Neural progenitor cell (in vitro differentiated cells): ENCODE measurements at regions not wholly inside any gene's neighbourhood (a gene's known extent, or its start where the extent isn't known, plus 50 kb on each side); places are given as distances from the start of the nearest gene placed in this dataset.

Source experiments
- DNase-seq: peaks from one replicate; pipeline ENCODE4 v3.0.0-alpha.2; 2016; ENCODE audit warnings: low spot score
- H2AFZ ChIP-seq: fragments of 200-600 bp; sonication (generic); replicated peaks from 2 replicates; pipeline ENCODE4 v1.6.1; 2016; ENCODE audit warnings: antibody characterized with exemption
- H3F3A ChIP-seq: fragments of 200-600 bp; sonication (generic); 2 replicates; pipeline ENCODE4 v1.6.1; 2016; ENCODE audit warnings: antibody characterized with exemption, low read depth
- H3K27ac ChIP-seq: fragments of 200-600 bp; sonication (generic); 2 replicates; pipeline ENCODE4 v1.5.1; 2016; ENCODE audit warnings: mild to moderate bottlenecking
- H3K27me3 ChIP-seq: fragments of 200-600 bp; sonication (generic); 2 replicates; pipeline ENCODE4 v1.6.1; 2016; ENCODE audit warnings: mild to moderate bottlenecking, moderate library complexity
- H3K36me3 ChIP-seq: fragments of 200-600 bp; sonication (generic); 2 replicates; pipeline ENCODE4 v1.5.1; 2016
- H3K4me1 ChIP-seq: fragments of 200-600 bp; sonication (generic); 2 replicates; pipeline ENCODE4 v1.6.1; 2016; ENCODE audit warnings: mixed run types
- H3K4me2 ChIP-seq: fragments of 200-600 bp; sonication (generic); 2 replicates; pipeline ENCODE4 v1.6.1; 2016
- H3K4me3 ChIP-seq: fragments of 200-600 bp; sonication (generic); 2 replicates; pipeline ENCODE4 v1.5.1; 2016
- H3K79me2 ChIP-seq: fragments of 200-600 bp; sonication (generic); 2 replicates; pipeline ENCODE4 v1.6.1; 2016; ENCODE audit warnings: low read depth
- H3K9ac ChIP-seq: fragments of 200-600 bp; sonication (generic); 2 replicates; pipeline ENCODE4 v1.6.1; 2016
- H3K9me3 ChIP-seq: fragments of 200-600 bp; sonication (generic); 2 replicates; pipeline ENCODE4 v1.5.1; 2016; ENCODE audit warnings: low read depth
- H4K20me1 ChIP-seq: fragments of 200-600 bp; sonication (generic); 2 replicates; pipeline ENCODE4 v1.6.1; 2016; ENCODE audit warnings: low read depth
- H3K27ac Mint-ChIP-seq: 3 replicates; pipeline ENCODE4 v1.8.0; 2021; ENCODE audit warnings: mixed read lengths
- H3K27me3 Mint-ChIP-seq: 2 replicates; pipeline ENCODE4 v1.8.0; 2022; ENCODE audit warnings: low read depth, mild to moderate bottlenecking, inconsistent platforms, moderate library complexity, mixed read lengths; ENCODE audit not compliant: insufficient read depth
- H3K36me3 Mint-ChIP-seq: 3 replicates; pipeline ENCODE4 v1.8.0; 2021; ENCODE audit warnings: mixed read lengths
- H3K4me1 Mint-ChIP-seq: 3 replicates; pipeline ENCODE4 v1.8.0; 2021; ENCODE audit warnings: mixed read lengths
- H3K4me3 Mint-ChIP-seq: 3 replicates; pipeline ENCODE4 v1.8.0; 2021; ENCODE audit warnings: mild to moderate bottlenecking, moderate library complexity, mixed read lengths
- H3K9me3 Mint-ChIP-seq: 3 replicates; pipeline ENCODE4 v1.8.0; 2020; ENCODE audit warnings: mixed read lengths
- EZH2 ChIP-seq: fragments of 200-600 bp; sonication (generic); IDR thresholded peaks from 2 replicates; pipeline ENCODE4 v1.6.1; 2017; ENCODE audit warnings: antibody characterized with exemption, mild to moderate bottlenecking, moderate library complexity
- EZH2phosphoT487 ChIP-seq: fragments of 200-600 bp; sonication (generic); IDR thresholded peaks from 2 replicates; pipeline ENCODE4 v1.6.1; 2017; ENCODE audit warnings: antibody characterized with exemption
- TF ChIP-seq, protein P1 (sequence below): fragments of 200-600 bp; sonication (generic); IDR thresholded peaks from 2 replicates; pipeline ENCODE4 v1.5.1; 2017; ENCODE audit warnings: antibody characterized with exemption, mild to moderate bottlenecking

GRCh38 chr15:69629631-69630161 lies 177.1 kb downstream of the RPLP1 start:
- H3K27ac Mint-ChIP-seq: no peak overlapping the region
- DNase-seq: no peak
- Histone ChIP-seq H3K4me2 (no peak overlapping the region), H2AFZ (no peak overlapping the region), H3F3A (no peaks in the 10 kb centered on the region), H3K79me2 (no peaks in the 10 kb centered on the region), H3K4me3 (no peak overlapping the region), H3K9me3 (no peaks in the 10 kb centered on the region), H4K20me1 (no peaks in the 10 kb centered on the region), H3K27ac (no peak overlapping the region), H3K4me1 (no peaks in the 10 kb centered on the region), H3K27me3 (no peaks in the 10 kb centered on the region), H3K36me3 (no peaks in the 10 kb centered on the region), H3K9ac (no peak overlapping the region)
- no peak for TF ChIP-seq EZH2
- TF ChIP-seq, protein P1, sequence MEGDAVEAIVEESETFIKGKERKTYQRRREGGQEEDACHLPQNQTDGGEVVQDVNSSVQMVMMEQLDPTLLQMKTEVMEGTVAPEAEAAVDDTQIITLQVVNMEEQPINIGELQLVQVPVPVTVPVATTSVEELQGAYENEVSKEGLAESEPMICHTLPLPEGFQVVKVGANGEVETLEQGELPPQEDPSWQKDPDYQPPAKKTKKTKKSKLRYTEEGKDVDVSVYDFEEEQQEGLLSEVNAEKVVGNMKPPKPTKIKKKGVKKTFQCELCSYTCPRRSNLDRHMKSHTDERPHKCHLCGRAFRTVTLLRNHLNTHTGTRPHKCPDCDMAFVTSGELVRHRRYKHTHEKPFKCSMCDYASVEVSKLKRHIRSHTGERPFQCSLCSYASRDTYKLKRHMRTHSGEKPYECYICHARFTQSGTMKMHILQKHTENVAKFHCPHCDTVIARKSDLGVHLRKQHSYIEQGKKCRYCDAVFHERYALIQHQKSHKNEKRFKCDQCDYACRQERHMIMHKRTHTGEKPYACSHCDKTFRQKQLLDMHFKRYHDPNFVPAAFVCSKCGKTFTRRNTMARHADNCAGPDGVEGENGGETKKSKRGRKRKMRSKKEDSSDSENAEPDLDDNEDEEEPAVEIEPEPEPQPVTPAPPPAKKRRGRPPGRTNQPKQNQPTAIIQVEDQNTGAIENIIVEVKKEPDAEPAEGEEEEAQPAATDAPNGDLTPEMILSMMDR: no peak
- peaks cover 2% of the 10 kb centered on the region for H3K27me3 Mint-ChIP-seq
- H3K4me3 Mint-ChIP-seq: no peak overlapping the region
- H3K9me3 Mint-ChIP-seq: no peaks in the 10 kb centered on the region
- peaks cover 9% of the 10 kb centered on the region for H3K4me1 Mint-ChIP-seq
- no peaks in the 10 kb centered on the region for H3K36me3 Mint-ChIP-seq

DNA sequence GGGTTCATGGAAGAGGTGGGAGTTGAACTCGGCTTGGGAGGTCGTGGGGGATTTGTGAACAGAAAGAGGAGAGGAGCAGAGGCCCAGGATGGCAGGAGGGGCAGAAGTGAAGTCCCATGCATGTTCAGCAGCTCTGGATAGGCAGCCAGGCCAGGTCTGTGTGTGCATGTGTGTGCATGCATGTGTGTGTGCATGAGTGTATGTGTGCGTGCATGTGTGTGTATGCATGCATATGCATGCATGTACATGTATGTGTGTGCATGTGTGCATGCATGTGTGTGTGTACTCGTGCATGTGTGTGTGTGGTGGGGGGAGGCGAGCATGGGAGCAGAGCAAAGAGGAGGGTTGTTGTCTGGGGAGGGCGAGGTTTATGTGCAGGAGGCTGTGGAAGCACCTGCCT lies 178.4 kb downstream of the RPLP1 start:
- H3F3A ChIP-seq: no peaks in the 10 kb centered on the region
- no peak for DNase-seq
- no peaks in the 10 kb centered on the region for H3K9me3 ChIP-seq
- no peaks in the 10 kb centered on the region for H3K79me2 ChIP-seq
- H3K27ac ChIP-seq: no peak overlapping the region
- no peaks in the 10 kb centered on the region for H3K27me3 ChIP-seq
- Mint-ChIP-seq H3K4me1 (peaks cover 9% of the 10 kb centered on the region), H3K27me3 (peaks cover 2% of the 10 kb centered on the region), H3K27ac (no peak overlapping the region), H3K36me3 (no peaks in the 10 kb centered on the region), H3K4me3 (peak overlapping the region; percentile 25), H3K9me3 (no peaks in the 10 kb centered on the region)
- no peak overlapping the region for H2AFZ ChIP-seq
- no peak overlapping the region for H3K9ac ChIP-seq
- H3K4me2 ChIP-seq: no peak overlapping the region
- no peaks in the 10 kb centered on the region for H4K20me1 ChIP-seq
- no peak overlapping the region for H3K4me3 ChIP-seq
- no peaks in the 10 kb centered on the region for H3K36me3 ChIP-seq
- TF ChIP-seq, protein P1: no peak
- TF ChIP-seq EZH2 (no peak), EZH2phosphoT487 (no peak)
- H3K4me1 ChIP-seq: no peaks in the 10 kb centered on the region

GRCh38 chr15:69631978-69632377 lies 179.4 kb downstream of the RPLP1 start:
- H3K4me3 Mint-ChIP-seq: no peak overlapping the region
- Histone ChIP-seq H3K79me2 (no peaks in the 10 kb centered on the region), H2AFZ (no peak overlapping the region), H3K4me2 (no peak overlapping the region), H3F3A (no peaks in the 10 kb centered on the region), H3K27me3 (no peaks in the 10 kb centered on the region), H3K9ac (no peak overlapping the region), H3K9me3 (no peaks in the 10 kb centered on the region), H4K20me1 (no peaks in the 10 kb centered on the region), H3K4me1 (no peaks in the 10 kb centered on the region), H3K36me3 (no peaks in the 10 kb centered on the region), H3K27ac (no peak overlapping the region), H3K4me3 (no peak overlapping the region)
- peaks cover 9% of the 10 kb centered on the region for H3K4me1 Mint-ChIP-seq
- no peak for DNase-seq
- no peak overlapping the region for H3K27ac Mint-ChIP-seq
- no peaks in the 10 kb centered on the region for H3K36me3 Mint-ChIP-seq
- no peaks in the 10 kb centered on the region for H3K9me3 Mint-ChIP-seq
- TF ChIP-seq EZH2 (no peak), EZH2phosphoT487 (no peak)
- TF ChIP-seq, protein P1: no peak
- H3K27me3 Mint-ChIP-seq: peaks cover 2% of the 10 kb centered on the region
